Activated CD8-positive, alpha-beta memory T cell treated with anti-CD3 and anti-CD28 coated beads, Interleukin-2, amount 50 U/mL, for 4 hours (primary cell): ENCODE measurements at regions not wholly inside any gene's neighbourhood (a gene's known extent, or its start where the extent isn't known, plus 50 kb on each side); places are given as distances from the start of the nearest gene placed in this dataset.

ENCODE experiments used
- DNase-seq: peaks from one replicate; pipeline ENCODE4 v3.0.0-alpha.2; 2020

- no peak for DNase-seq
Observed at GRCh38 chr3:168427156-168427555, 331.4 kb upstream of the GOLIM4 start.

GRCh38 chr3:168425936-168426595, 330.3 kb upstream of the GOLIM4 start:
- DNase-seq: no peak

GRCh38 chr3:168424059-168424734, 328.5 kb upstream of the GOLIM4 start:
- DNase-seq: no peak

- no peak for DNase-seq
Observed at GRCh38 chr3:168422843-168423242, 327.1 kb upstream of the GOLIM4 start.

- no peak for DNase-seq
Observed at GRCh38 chr3:168419091-168419490, 323.4 kb upstream of the GOLIM4 start.

GRCh38 chr3:168417016-168417415, 321.3 kb upstream of the GOLIM4 start:
- DNase-seq: no peak

- DNase-seq: no peak
Observed at GRCh38 chr3:168416446-168416845, 320.7 kb upstream of the GOLIM4 start.

- no peak for DNase-seq
Observed at GRCh38 chr3:168414149-168414548, 318.4 kb upstream of the GOLIM4 start.

- no peak for DNase-seq
Observed at GRCh38 chr3:168407381-168407780, 311.7 kb upstream of the GOLIM4 start.

GRCh38 chr3:168405288-168405687, 309.6 kb upstream of the GOLIM4 start:
- DNase-seq: no peak

- no peak for DNase-seq
Observed at GRCh38 chr3:168398371-168399025, 302.8 kb upstream of the GOLIM4 start.

- no peak for DNase-seq
Observed at GRCh38 chr3:168396861-168397260, 301.1 kb upstream of the GOLIM4 start.

GRCh38 chr3:168395551-168395950, 299.8 kb upstream of the GOLIM4 start:
- no peak for DNase-seq

GRCh38 chr3:168394439-168394838, 298.7 kb upstream of the GOLIM4 start:
- DNase-seq: no peak

GRCh38 chr3:168386301-168386700, 290.6 kb upstream of the GOLIM4 start:
- no peak for DNase-seq

GRCh38 chr3:168384990-168385389, 289.3 kb upstream of the GOLIM4 start:
- DNase-seq: no peak

GRCh38 chr3:168383573-168383972, 287.8 kb upstream of the GOLIM4 start:
- no peak for DNase-seq

GRCh38 chr3:168371846-168372245, 276.1 kb upstream of the GOLIM4 start:
- DNase-seq: no peak

GRCh38 chr3:168364967-168365366, 269.2 kb upstream of the GOLIM4 start:
- no peak for DNase-seq

GRCh38 chr3:168362661-168363247, 267.0 kb upstream of the GOLIM4 start:
- DNase-seq: no peak

- no peak for DNase-seq
Observed at GRCh38 chr3:168362156-168362555, 266.4 kb upstream of the GOLIM4 start.

GRCh38 chr3:168360993-168361392, 265.3 kb upstream of the GOLIM4 start:
- DNase-seq: no peak

- DNase-seq: no peak
Observed at GRCh38 chr3:168342946-168343850, 247.5 kb upstream of the GOLIM4 start.
